Osteoblast (primary cell): ENCODE measurements at regions not wholly inside any gene's neighbourhood (a gene's known extent, or its start where the extent isn't known, plus 50 kb on each side); places are given as distances from the start of the nearest gene placed in this dataset.

Experiments used
- DNase-seq: peaks from one replicate; pipeline ENCODE4 v3.0.0; 2011; ENCODE audit warnings: low spot score, mixed read lengths; ENCODE audit not compliant: insufficient read length; ENCODE audit errors: missing footprints
- H2AFZ ChIP-seq: 2 replicates; pipeline ENCODE4 v1.6.0; 2011; ENCODE audit warnings: mild to moderate bottlenecking, low read length
- H3K27ac ChIP-seq: 2 replicates; pipeline ENCODE4 v1.5.1; 2011; ENCODE audit warnings: mild to moderate bottlenecking, low read depth, low read length, moderate library complexity
- H3K27me3 ChIP-seq: 2 replicates; pipeline ENCODE4 v1.6.0; 2012; ENCODE audit warnings: mild to moderate bottlenecking, control low read depth, inconsistent platforms, low read length, moderate library complexity; ENCODE audit not compliant: insufficient read depth
- H3K36me3 ChIP-seq: 2 replicates; pipeline ENCODE4 v1.5.1; 2011; ENCODE audit warnings: mild to moderate bottlenecking, low read length, control low read depth, moderate library complexity; ENCODE audit not compliant: insufficient read depth
- H3K4me1 ChIP-seq: 2 replicates; pipeline ENCODE4 v1.5.1; 2011; ENCODE audit warnings: mild to moderate bottlenecking, low read length, control low read depth, moderate library complexity; ENCODE audit not compliant: insufficient read depth
- H3K4me2 ChIP-seq: 2 replicates; pipeline ENCODE4 v1.6.0; 2011; ENCODE audit warnings: mild to moderate bottlenecking, low read length; ENCODE audit not compliant: insufficient read depth
- H3K4me3 ChIP-seq: fragments of 200-600 bp; sonication (generic); 3 replicates; pipeline ENCODE4 v1.5.1; 2012; ENCODE audit warnings: mild to moderate bottlenecking, low read length, inconsistent platforms; ENCODE audit not compliant: insufficient read depth
- H3K79me2 ChIP-seq: 2 replicates; pipeline ENCODE4 v1.6.0; 2012; ENCODE audit warnings: mild to moderate bottlenecking, low read length, control low read depth, inconsistent platforms; ENCODE audit not compliant: insufficient read depth
- H3K9me3 ChIP-seq: 2 replicates; pipeline ENCODE4 v1.5.1; 2011; ENCODE audit warnings: low read depth, low read length, control low read depth
- H4K20me1 ChIP-seq: 2 replicates; pipeline ENCODE4 v1.6.0; 2012; ENCODE audit warnings: mild to moderate bottlenecking, low read length, control low read depth; ENCODE audit not compliant: insufficient read depth
- TF ChIP-seq, protein P1 (sequence below): IDR thresholded peaks from 2 replicates; pipeline ENCODE4 v1.5.1; 2011; ENCODE audit warnings: mild to moderate bottlenecking, low read depth, low read length, moderate library complexity; ENCODE audit errors: extremely low read depth

DNA sequence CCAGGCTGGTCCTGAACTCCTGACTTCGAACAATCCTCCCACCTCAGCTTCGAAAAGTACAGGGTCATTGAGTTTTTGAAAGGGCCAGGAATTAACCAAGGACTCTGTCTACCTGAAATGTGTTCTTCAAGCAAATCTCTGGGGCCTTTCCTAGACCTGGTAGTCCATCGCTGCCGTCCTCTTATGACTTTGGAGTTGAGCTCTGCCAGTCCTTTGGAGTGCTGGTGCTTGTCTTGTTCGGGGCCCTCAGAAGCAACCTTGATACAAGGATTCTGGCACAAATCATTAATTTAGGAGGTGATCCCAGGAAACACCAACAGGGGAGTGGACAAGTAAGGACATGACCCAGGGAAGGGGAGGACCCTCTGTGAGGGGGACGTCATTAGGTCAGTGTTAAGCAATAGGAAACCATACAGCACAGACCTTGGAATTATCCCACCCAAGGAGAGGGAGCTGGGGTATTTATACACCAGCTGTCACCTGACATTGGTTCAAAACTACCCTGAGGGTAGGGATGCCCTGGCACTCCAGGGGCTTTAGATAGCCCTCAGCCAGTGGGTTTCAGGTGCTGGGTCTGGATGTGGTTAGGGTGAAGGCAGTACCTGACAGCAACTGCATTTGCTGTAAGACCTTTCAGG is 187.2 kb downstream of the FOXL1 start:
- H3K4me1 ChIP-seq = peaks cover 23% of the 10 kb centered on the region
- TF ChIP-seq, protein P1, sequence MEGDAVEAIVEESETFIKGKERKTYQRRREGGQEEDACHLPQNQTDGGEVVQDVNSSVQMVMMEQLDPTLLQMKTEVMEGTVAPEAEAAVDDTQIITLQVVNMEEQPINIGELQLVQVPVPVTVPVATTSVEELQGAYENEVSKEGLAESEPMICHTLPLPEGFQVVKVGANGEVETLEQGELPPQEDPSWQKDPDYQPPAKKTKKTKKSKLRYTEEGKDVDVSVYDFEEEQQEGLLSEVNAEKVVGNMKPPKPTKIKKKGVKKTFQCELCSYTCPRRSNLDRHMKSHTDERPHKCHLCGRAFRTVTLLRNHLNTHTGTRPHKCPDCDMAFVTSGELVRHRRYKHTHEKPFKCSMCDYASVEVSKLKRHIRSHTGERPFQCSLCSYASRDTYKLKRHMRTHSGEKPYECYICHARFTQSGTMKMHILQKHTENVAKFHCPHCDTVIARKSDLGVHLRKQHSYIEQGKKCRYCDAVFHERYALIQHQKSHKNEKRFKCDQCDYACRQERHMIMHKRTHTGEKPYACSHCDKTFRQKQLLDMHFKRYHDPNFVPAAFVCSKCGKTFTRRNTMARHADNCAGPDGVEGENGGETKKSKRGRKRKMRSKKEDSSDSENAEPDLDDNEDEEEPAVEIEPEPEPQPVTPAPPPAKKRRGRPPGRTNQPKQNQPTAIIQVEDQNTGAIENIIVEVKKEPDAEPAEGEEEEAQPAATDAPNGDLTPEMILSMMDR = no peak
- H3K27me3 ChIP-seq = no peaks in the 10 kb centered on the region
- no peaks in the 10 kb centered on the region for H3K79me2 ChIP-seq
- no peak overlapping the region for H3K27ac ChIP-seq
- H3K36me3 ChIP-seq = no peaks in the 10 kb centered on the region
- no peak overlapping the region for H3K4me3 ChIP-seq
- no peaks in the 10 kb centered on the region for H3K9me3 ChIP-seq
- no peak for DNase-seq
- H2AFZ ChIP-seq = no peak overlapping the region
- no peak overlapping the region for H3K4me2 ChIP-seq
- no peaks in the 10 kb centered on the region for H4K20me1 ChIP-seq

DNA sequence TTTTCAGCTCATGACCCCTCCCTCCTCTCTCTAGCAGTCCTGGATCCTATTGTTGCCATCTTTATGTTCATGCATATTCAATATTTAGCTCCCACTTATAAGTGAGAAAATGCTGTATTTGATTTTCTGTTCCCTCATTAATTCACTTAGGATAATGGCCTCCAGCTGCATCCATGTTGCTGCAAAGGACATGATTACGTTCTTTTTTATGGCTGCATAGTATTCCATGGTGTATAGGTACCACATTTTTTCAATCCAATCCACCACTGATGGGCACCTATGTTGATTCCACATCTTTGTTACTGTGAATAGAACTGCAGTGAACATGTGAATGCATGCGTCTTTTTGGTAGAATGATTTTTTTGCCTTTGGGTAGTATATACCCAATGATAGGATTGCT is 188.4 kb downstream of the FOXL1 start:
- Histone ChIP-seq H3K79me2 (no peaks in the 10 kb centered on the region), H2AFZ (no peak overlapping the region), H3K27ac (no peak overlapping the region), H3K4me2 (no peak overlapping the region), H3K4me1 (peaks cover 14% of the 10 kb centered on the region), H3K36me3 (no peaks in the 10 kb centered on the region), H3K4me3 (no peak overlapping the region), H3K9me3 (no peaks in the 10 kb centered on the region), H4K20me1 (no peaks in the 10 kb centered on the region), H3K27me3 (no peaks in the 10 kb centered on the region)
- TF ChIP-seq, protein P1 = no peak
- no peak for DNase-seq

DNA sequence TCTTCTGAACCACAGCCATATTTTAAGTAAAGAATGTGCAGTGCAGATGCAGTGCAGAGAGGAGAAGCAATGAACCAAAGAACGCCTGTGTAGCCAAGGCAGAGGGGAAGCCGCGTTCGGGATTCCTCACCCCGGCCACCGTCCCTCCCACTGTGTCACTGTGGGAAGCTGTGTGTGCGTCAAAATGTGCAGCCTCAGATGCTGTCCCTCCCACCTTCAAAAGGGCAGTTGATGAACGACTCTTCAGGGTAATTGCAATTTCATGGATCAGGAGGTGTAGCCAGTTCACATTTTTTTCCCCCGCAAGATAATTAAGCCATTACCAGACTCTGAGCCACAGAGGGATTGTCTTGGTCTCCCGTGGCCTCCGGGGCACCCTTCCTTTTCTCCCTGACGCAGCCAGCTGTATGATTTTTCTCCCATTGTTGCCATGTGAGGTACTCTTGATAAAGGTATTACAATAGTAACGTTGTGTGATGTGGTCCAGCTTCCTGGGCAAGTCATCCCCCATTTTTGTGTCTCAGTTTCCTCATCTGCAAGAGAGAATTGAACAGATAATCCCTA is 190.0 kb downstream of the FOXL1 start:
- H3K79me2 ChIP-seq = no peaks in the 10 kb centered on the region
- no peak overlapping the region for H2AFZ ChIP-seq
- peaks cover 26% of the 10 kb centered on the region for H3K4me1 ChIP-seq
- H3K36me3 ChIP-seq = no peaks in the 10 kb centered on the region
- H3K4me3 ChIP-seq = no peak overlapping the region
- H3K27me3 ChIP-seq = no peaks in the 10 kb centered on the region
- no peak for DNase-seq
- no peak overlapping the region for H3K4me2 ChIP-seq
- no peaks in the 10 kb centered on the region for H4K20me1 ChIP-seq
- H3K9me3 ChIP-seq = no peaks in the 10 kb centered on the region
- TF ChIP-seq, protein P1 = no peak
- H3K27ac ChIP-seq = no peak overlapping the region

DNA sequence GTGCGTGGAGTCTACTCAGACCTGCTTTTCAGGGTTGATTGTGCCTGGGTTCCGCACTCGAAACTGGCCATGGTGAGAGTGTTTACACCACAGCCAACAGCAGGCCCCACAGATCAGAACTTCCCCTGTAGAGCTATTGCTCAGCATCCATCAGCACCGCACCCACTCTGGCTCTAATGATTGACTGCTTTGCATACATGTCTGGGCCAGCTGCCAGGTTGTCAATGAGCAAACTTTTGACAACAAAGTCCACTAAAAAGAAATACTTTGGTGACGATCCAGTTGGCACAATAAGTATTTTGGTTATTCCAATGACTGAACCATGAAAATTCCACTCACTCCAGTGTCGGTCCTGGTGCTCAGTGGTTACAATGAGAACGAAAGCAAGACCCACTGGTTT is 190.7 kb downstream of the FOXL1 start:
- H3K4me1 ChIP-seq = peaks cover 26% of the 10 kb centered on the region
- peak overlapping the region; percentile 19 for H3K4me3 ChIP-seq
- H3K9me3 ChIP-seq = no peaks in the 10 kb centered on the region
- no peaks in the 10 kb centered on the region for H3K36me3 ChIP-seq
- H4K20me1 ChIP-seq = no peaks in the 10 kb centered on the region
- H3K27me3 ChIP-seq = no peaks in the 10 kb centered on the region
- TF ChIP-seq, protein P1 = no peak
- no peak overlapping the region for H2AFZ ChIP-seq
- DNase-seq = peak; percentile 82
- H3K27ac ChIP-seq = peak overlapping the region; percentile 3
- no peaks in the 10 kb centered on the region for H3K79me2 ChIP-seq
- H3K4me2 ChIP-seq = peak overlapping the region; percentile 39
